ENCODE measurements at regions not wholly inside any gene's neighbourhood (a gene's known extent, or its start where the extent isn't known, plus 50 kb on each side); places are given as distances from the start of the nearest gene placed in this dataset.

GRCh38 chr4:27764526-27764837, 903.8 kb downstream of the STIM2 start:
- Mint-ChIP-seq H3K4me1 (no peaks in the 10 kb centered on the region), H3K36me3 (ENCODE audit: low read depth) (no peaks in the 10 kb centered on the region), H3K9me3 (no peaks in the 10 kb centered on the region; the same call in 1 of the 3 replicates), H3K27me3 (ENCODE audit: insufficient read depth, low read depth, poor library complexity) (no peaks in the 10 kb centered on the region), H3K27ac (no peak overlapping the region), H3K4me3 (no peak overlapping the region)
- H3K27ac ChIP-seq (ENCODE audit: low read depth) = no peak overlapping the region
- no peaks in the 10 kb centered on the region for H3K36me3 ChIP-seq (ENCODE audit: insufficient read depth)
- no peaks in the 10 kb centered on the region for H3K9me2 ChIP-seq (ENCODE audit: insufficient read depth)
- no peak overlapping the region for H3K4me3 ChIP-seq
- ATAC-seq = no peak
- no peaks in the 10 kb centered on the region for H3K4me1 ChIP-seq (ENCODE audit: insufficient read depth)
- no peak for DNase-seq (ENCODE audit: low spot score)
- no peak for TF ChIP-seq JUNB (IDR thresholded peaks at IDR 0.05; ENCODE audit: unreplicated experiment)
- no peak for TF ChIP-seq REST (IDR thresholded peaks at IDR 0.05; ENCODE audit: unreplicated experiment)
- TF ChIP-seq POLR2AphosphoS5 (IDR thresholded peaks at IDR 0.05; ENCODE audit: low read depth) = no peak
- no peak for TF ChIP-seq NANOG (IDR thresholded peaks at IDR 0.05; ENCODE audit: borderline replicate concordance)
- TF ChIP-seq EZH2 (IDR thresholded peaks at IDR 0.05; ENCODE audit: low read depth, unreplicated experiment) = no peak
- no peak for TF ChIP-seq ZNF114 (CRISPR knock-in tag; IDR thresholded peaks at IDR 0.05)
- TF ChIP-seq ZNF331 (CRISPR knock-in tag; IDR thresholded peaks at IDR 0.05; ENCODE audit: low read depth) = no peak
- TF ChIP-seq STAT1 (IDR thresholded peaks at IDR 0.05; ENCODE audit: unreplicated experiment) = no peak
- no peak for TF ChIP-seq CTCF (conservative IDR thresholded peaks at IDR 0.05; ENCODE audit: low read depth in 2 of 2)
- TF ChIP-seq CREB1 (CRISPR knock-in tag; IDR thresholded peaks at IDR 0.05; ENCODE audit: low read depth) = no peak
- no peak for TF ChIP-seq ETS1 (IDR thresholded peaks at IDR 0.05)
- TF ChIP-seq ZNF462 (CRISPR knock-in tag; IDR thresholded peaks at IDR 0.05) = no peak
- no peak overlapping the region for H3K4me2 ChIP-seq
- no peaks in the 10 kb centered on the region for H3K79me2 ChIP-seq (replicated peaks; ENCODE audit: insufficient read depth)
- H2AFZ ChIP-seq = no peak overlapping the region
- no peaks in the 10 kb centered on the region for H3F3A ChIP-seq (replicated peaks; ENCODE audit: low read depth)
- H3K27me3 ChIP-seq (ENCODE audit: insufficient read depth) = no peaks in the 10 kb centered on the region
- no peaks in the 10 kb centered on the region for H4K20me1 ChIP-seq (replicated peaks; ENCODE audit: insufficient read depth)
